ENCODE measurements at regions not wholly inside any gene's neighbourhood (a gene's known extent, or its start where the extent isn't known, plus 50 kb on each side); places are given as distances from the start of the nearest gene placed in this dataset.

DNA sequence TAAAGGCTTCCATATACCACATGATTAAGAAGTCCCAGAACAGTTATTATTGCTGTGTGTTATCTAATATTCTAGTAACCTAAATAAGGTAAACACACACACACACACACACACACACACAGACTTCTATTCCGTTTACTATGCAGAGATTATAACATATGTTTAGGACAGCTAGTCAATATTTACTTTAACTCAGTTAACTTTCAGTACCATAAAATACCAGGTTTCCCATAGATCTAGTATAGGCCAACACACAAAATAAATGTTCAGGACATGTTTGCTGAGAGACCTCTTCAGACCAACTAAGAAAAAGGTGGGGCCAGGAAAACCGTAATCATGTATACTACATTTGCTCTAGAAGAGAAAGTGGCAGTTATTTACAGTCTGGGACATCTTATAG, 365.5 kb downstream of the KLHL13 start:
- Histone ChIP-seq H3K36me3 (replicated peaks in 1 of 2) (no peaks in the 10 kb centered on the region), H3K27me3 (no peaks in the 10 kb centered on the region), H3K4me3 (no peak overlapping the region), H3K9me3 (replicated peaks in 1 of 3) (no peaks in the 10 kb centered on the region), H3K27ac (no peak overlapping the region), H3K4me1 (replicated peaks in 1 of 2) (no peaks in the 10 kb centered on the region)
- TF ChIP-seq, protein P1, sequence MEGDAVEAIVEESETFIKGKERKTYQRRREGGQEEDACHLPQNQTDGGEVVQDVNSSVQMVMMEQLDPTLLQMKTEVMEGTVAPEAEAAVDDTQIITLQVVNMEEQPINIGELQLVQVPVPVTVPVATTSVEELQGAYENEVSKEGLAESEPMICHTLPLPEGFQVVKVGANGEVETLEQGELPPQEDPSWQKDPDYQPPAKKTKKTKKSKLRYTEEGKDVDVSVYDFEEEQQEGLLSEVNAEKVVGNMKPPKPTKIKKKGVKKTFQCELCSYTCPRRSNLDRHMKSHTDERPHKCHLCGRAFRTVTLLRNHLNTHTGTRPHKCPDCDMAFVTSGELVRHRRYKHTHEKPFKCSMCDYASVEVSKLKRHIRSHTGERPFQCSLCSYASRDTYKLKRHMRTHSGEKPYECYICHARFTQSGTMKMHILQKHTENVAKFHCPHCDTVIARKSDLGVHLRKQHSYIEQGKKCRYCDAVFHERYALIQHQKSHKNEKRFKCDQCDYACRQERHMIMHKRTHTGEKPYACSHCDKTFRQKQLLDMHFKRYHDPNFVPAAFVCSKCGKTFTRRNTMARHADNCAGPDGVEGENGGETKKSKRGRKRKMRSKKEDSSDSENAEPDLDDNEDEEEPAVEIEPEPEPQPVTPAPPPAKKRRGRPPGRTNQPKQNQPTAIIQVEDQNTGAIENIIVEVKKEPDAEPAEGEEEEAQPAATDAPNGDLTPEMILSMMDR (IDR thresholded peaks at IDR 0.05) = no peak
- no peak for TF ChIP-seq POLR2A (IDR thresholded peaks at IDR 0.05)
- WGBS, 4 donors = 54 to 83% (median 68%) methylated on average over 2 of the region's 2 CpGs
- no peak for DNase-seq
- intact Hi-C loops (cut with DNase I) = no loop called here

DNA sequence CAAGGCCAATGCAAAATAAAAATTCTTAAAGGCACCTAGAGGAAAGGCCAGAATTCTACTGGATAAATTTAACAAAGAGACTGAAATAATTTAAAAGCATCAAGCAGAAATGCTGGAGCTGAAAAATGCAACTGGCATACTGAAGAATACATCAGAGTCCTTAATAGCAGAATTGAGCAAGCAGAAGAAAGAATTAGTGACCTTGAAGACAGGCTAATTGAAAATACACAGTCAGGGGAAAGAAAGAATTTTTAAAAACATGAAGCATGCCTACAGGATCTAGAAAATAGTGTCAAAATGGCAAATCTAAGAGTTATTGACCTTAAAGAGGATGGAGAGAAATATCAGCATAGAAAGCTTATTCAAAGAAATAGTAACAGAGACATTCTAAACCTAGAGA, 371.7 kb downstream of the KLHL13 start:
- intact Hi-C loops (cut with DNase I) = no loop called here
- no peak for DNase-seq
- Histone ChIP-seq H3K4me3 (no peak overlapping the region), H3K27me3 (no peaks in the 10 kb centered on the region), H3K9me3 (replicated peaks in 1 of 3) (no peaks in the 10 kb centered on the region), H3K36me3 (replicated peaks in 1 of 2) (no peaks in the 10 kb centered on the region), H3K27ac (no peak overlapping the region), H3K4me1 (replicated peaks in 1 of 2) (no peaks in the 10 kb centered on the region)
- TF ChIP-seq POLR2A (IDR thresholded peaks at IDR 0.05) = no peak
- TF ChIP-seq, protein P1 (IDR thresholded peaks at IDR 0.05) = no peak

DNA sequence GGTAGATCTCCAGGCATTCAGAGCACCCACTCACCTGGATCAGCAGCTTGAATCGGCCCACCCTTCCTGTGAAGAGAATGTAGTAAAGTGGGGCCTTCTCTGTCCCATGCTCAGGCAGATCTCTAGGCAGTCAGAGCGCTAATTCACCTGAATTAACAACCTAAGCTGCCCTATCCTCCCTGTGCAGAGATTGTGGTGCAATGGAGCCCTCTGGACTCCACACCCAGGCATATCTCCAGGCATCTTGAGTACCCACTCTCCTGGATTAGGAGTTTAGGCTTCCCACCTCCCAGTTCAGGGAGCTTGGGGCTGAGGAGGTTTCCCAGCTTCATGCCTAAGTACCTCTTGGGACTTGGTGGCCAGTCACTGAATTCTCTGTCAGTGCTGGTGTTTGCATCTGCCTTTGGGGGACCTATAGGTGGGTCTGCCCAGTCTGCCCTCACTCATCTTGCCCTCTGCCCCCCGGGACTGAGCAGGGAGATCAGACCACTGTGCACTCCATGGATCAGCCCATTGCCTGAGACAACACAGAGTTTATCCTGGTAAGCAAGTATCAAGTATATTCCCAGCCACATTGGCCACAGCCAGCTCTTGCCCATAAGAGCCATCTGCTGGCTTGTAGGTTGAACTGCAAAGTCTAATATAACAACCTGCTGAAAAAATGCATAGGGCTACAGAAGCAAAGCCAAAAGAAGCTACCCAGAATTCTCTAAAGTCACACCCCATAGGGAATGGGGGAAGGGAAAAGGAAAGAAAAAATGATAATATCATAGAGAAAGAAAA, 372.9 kb downstream of the KLHL13 start:
- intact Hi-C loops (cut with DNase I) = no loop called here
- Histone ChIP-seq H3K27me3 (no peaks in the 10 kb centered on the region), H3K27ac (no peak overlapping the region), H3K36me3 (replicated peaks in 1 of 2) (no peaks in the 10 kb centered on the region), H3K9me3 (replicated peaks in 1 of 3) (no peaks in the 10 kb centered on the region), H3K4me3 (no peak overlapping the region), H3K4me1 (replicated peaks in 1 of 2) (no peaks in the 10 kb centered on the region)
- peak in 2 of 7 donors; percentile 1 to 17 for DNase-seq
- WGBS, 4 donors = 62 to 80% (median 77%) methylated on average over 2 to 3 of the region's 3 CpGs
- TF ChIP-seq, protein P1 (IDR thresholded peaks at IDR 0.05) = peak in 2 of 6 experiments; percentile 27 to 30
- TF ChIP-seq POLR2A (IDR thresholded peaks at IDR 0.05) = no peak

DNA sequence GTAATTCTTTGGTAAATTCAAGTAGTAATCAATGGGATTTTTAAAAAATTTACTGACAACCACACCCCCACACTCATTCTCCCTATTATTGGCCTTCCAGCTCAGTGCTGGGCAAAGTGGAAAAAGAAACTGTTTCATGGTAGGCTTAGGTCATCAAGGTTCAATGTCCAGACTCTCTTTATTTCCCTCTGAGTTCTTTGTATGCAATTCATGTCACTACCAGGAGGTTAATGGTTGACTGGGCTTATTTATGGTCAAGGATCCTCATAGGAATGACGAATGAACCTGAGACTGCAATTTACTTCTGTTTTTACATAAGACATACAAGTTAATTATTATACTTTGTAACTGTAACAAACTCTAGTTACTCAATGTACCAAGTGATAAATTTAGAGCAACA, 403.2 kb downstream of the KLHL13 start:
- no peaks in the 10 kb centered on the region for H3K36me3 ChIP-seq (replicated peaks in 1 of 2)
- H3K27ac ChIP-seq = no peak overlapping the region
- DNase-seq = no peak
- intact Hi-C loops (cut with DNase I) = no loop called here
- no peaks in the 10 kb centered on the region for H3K9me3 ChIP-seq (replicated peaks in 1 of 3)
- no peak for TF ChIP-seq POLR2A (IDR thresholded peaks at IDR 0.05)
- TF ChIP-seq, protein P1 (IDR thresholded peaks at IDR 0.05) = no peak
- no peak overlapping the region for H3K4me3 ChIP-seq
- no peaks in the 10 kb centered on the region for H3K27me3 ChIP-seq
- H3K4me1 ChIP-seq (replicated peaks in 1 of 2) = no peaks in the 10 kb centered on the region
- 29 to 58% (median 44%) methylated on average over 1 of the region's 1 CpG for WGBS, 4 donors

Data from adrenal gland (tissue), 9 donors.